SK-N-SH treated with all-trans-retinoic acid at 6 μM for 48 hours (cell line): ENCODE measurements at regions not wholly inside any gene's neighbourhood (a gene's known extent, or its start where the extent isn't known, plus 50 kb on each side); places are given as distances from the start of the nearest gene placed in this dataset.

Experiments used
- ATAC-seq: fragments of 200-7000 bp; cut with Tn5 transposase; 3 replicates; pipeline ENCODE4 v1.9.1; 2020; ENCODE audit warnings: mild to moderate bottlenecking, moderate library complexity
- ARNTL ChIP-seq: fragments of 450-650 bp; formaldehyde crosslinking; IDR thresholded peaks from 2 replicates; pipeline ENCODE4 v1.5.0; 2020; ENCODE audit warnings: low read depth, mild to moderate bottlenecking, moderate library complexity, borderline replicate concordance
- BACH2 ChIP-seq: fragments of 250-450 bp; sonication (Bioruptor Pico); IDR thresholded peaks from 2 replicates; pipeline ENCODE4 v1.9.0; 2021; ENCODE audit warnings: mild to moderate bottlenecking, borderline replicate concordance
- CREB5 ChIP-seq: fragments of 250-450 bp; sonication (Bioruptor Pico); IDR thresholded peaks from 2 replicates; pipeline ENCODE4 v1.5.1; 2020; ENCODE audit warnings: low read depth, mild to moderate bottlenecking, moderate library complexity
- CSDC2 ChIP-seq: fragments of 250-450 bp; sonication (Bioruptor Pico); IDR thresholded peaks from 2 replicates; pipeline ENCODE4 v1.5.0; 2020; ENCODE audit warnings: mild to moderate bottlenecking, moderate library complexity
- CSRNP3 ChIP-seq: fragments of 250-450 bp; sonication (Bioruptor Pico); IDR thresholded peaks from 2 replicates; pipeline ENCODE4 v1.5.1; 2021; ENCODE audit warnings: mild to moderate bottlenecking, moderate library complexity
- ESRRG ChIP-seq: fragments of 250-450 bp; sonication (Bioruptor Pico); IDR thresholded peaks from 2 replicates; pipeline ENCODE4 v1.6.1; 2021; ENCODE audit warnings: mild to moderate bottlenecking
- ISL1 ChIP-seq: fragments of 250-450 bp; sonication (Bioruptor Pico); IDR thresholded peaks from 2 replicates; pipeline ENCODE4 v2.1.2; 2022; ENCODE audit warnings: mild to moderate bottlenecking, moderate library complexity
- OSR1 ChIP-seq: fragments of 250-450 bp; sonication (Bioruptor Pico); IDR thresholded peaks from 2 replicates; pipeline ENCODE4 v1.8.0; 2022; ENCODE audit warnings: moderate library complexity, mild to moderate bottlenecking, inconsistent platforms
- PATZ1 ChIP-seq: fragments of 250-450 bp; sonication (Bioruptor Pico); IDR thresholded peaks from 2 replicates; pipeline ENCODE4 v1.8.0; 2020; ENCODE audit warnings: mild to moderate bottlenecking, moderate library complexity, borderline replicate concordance
- POU6F1 ChIP-seq: fragments of 250-450 bp; sonication (Bioruptor Pico); IDR thresholded peaks from 2 replicates; pipeline ENCODE4 v1.8.0; 2021; ENCODE audit warnings: low read depth, mild to moderate bottlenecking, moderate library complexity, borderline replicate concordance
- PPARA ChIP-seq: fragments of 250-450 bp; sonication (Bioruptor Pico); IDR thresholded peaks from 2 replicates; pipeline ENCODE4 v1.5.0; 2020; ENCODE audit warnings: mild to moderate bottlenecking, borderline replicate concordance
- RARB ChIP-seq: fragments of 250-450 bp; sonication (Bioruptor Pico); IDR thresholded peaks from 2 replicates; pipeline ENCODE4 v1.8.0; 2021; ENCODE audit warnings: mild to moderate bottlenecking, moderate library complexity
- SNAI2 ChIP-seq: fragments of 250-450 bp; sonication (Bioruptor Pico); IDR thresholded peaks from 2 replicates; pipeline ENCODE4 v1.5.0; 2020; ENCODE audit warnings: mild to moderate bottlenecking, moderate library complexity
- TCF4 ChIP-seq: fragments of 250-450 bp; sonication (Bioruptor Pico); IDR thresholded peaks from 2 replicates; pipeline ENCODE4 v1.8.0; 2021; ENCODE audit warnings: mild to moderate bottlenecking, moderate library complexity, borderline replicate concordance
- TOX ChIP-seq: fragments of 250-450 bp; sonication (Bioruptor Pico); IDR thresholded peaks from 2 replicates; pipeline ENCODE4 v1.8.0; 2021; ENCODE audit warnings: mild to moderate bottlenecking, moderate library complexity, borderline replicate concordance
- ZC3H10 ChIP-seq: fragments of 250-450 bp; sonication (Bioruptor Pico); IDR thresholded peaks from 2 replicates; pipeline ENCODE4 v1.5.1; 2021; ENCODE audit warnings: mild to moderate bottlenecking, moderate library complexity
- ZFP3 ChIP-seq: fragments of 250-450 bp; sonication (Bioruptor Pico); IDR thresholded peaks from 2 replicates; pipeline ENCODE4 v1.5.0; 2020; ENCODE audit warnings: mild to moderate bottlenecking, moderate library complexity
- ZFP30 ChIP-seq: fragments of 450-650 bp; formaldehyde crosslinking; IDR thresholded peaks from 2 replicates; pipeline ENCODE4 v1.5.0; 2022; ENCODE audit warnings: mild to moderate bottlenecking, moderate library complexity
- ZNF565 ChIP-seq: fragments of 450-650 bp; formaldehyde crosslinking; conservative IDR thresholded peaks from 2 replicates; pipeline ENCODE4 v1.5.0; 2020; ENCODE audit warnings: low read depth, mild to moderate bottlenecking, moderate library complexity
- ZNF70 ChIP-seq: fragments of 450-650 bp; formaldehyde crosslinking; IDR thresholded peaks from 2 replicates; pipeline ENCODE4 v1.5.0; 2020; ENCODE audit warnings: mild to moderate bottlenecking, moderate library complexity
- ZNF8 ChIP-seq: fragments of 450-650 bp; formaldehyde crosslinking; IDR thresholded peaks from 2 replicates; pipeline ENCODE4 v1.5.0; 2020; ENCODE audit warnings: mild to moderate bottlenecking, moderate library complexity

GRCh38 chr1:208309771-208310170, 65.6 kb upstream of the PLXNA2 start:
- ATAC-seq, result no peak
- TF ChIP-seq OSR1 (CRISPR knock-in tag), result no peak
- TF ChIP-seq SNAI2, result no peak
- TF ChIP-seq CSDC2 (CRISPR knock-in tag), result no peak
- TF ChIP-seq ZNF8 (CRISPR knock-in tag), result no peak
- TF ChIP-seq ZNF565 (CRISPR knock-in tag), result no peak
- TF ChIP-seq PPARA (CRISPR knock-in tag), result no peak
- no peak for TF ChIP-seq ESRRG (CRISPR knock-in tag)
- no peak for TF ChIP-seq ZFP3 (CRISPR knock-in tag)
- no peak for TF ChIP-seq ZC3H10 (CRISPR knock-in tag)
- no peak for TF ChIP-seq PATZ1 (CRISPR knock-in tag)
- no peak for TF ChIP-seq CSRNP3 (CRISPR knock-in tag)
- no peak for TF ChIP-seq BACH2 (CRISPR knock-in tag)
- TF ChIP-seq ZNF70 (CRISPR knock-in tag), result no peak
- no peak for TF ChIP-seq TCF4 (CRISPR knock-in tag)
- no peak for TF ChIP-seq ZFP30 (CRISPR knock-in tag)
- TF ChIP-seq TOX (CRISPR knock-in tag), result no peak
- TF ChIP-seq POU6F1 (CRISPR knock-in tag), result no peak
- no peak for TF ChIP-seq RARB (CRISPR knock-in tag)
- no peak for TF ChIP-seq CREB5 (CRISPR knock-in tag)
- TF ChIP-seq ISL1 (CRISPR knock-in tag), result no peak

- no peak for ATAC-seq
- TF ChIP-seq ZNF70 (CRISPR knock-in tag) (no peak), OSR1 (CRISPR knock-in tag) (no peak), PPARA (CRISPR knock-in tag) (no peak), SNAI2 (no peak), TCF4 (CRISPR knock-in tag) (no peak)
Observed at GRCh38 chr1:208312706-208313105, 68.5 kb upstream of the PLXNA2 start.

GRCh38 chr1:208314431-208314830, 70.2 kb upstream of the PLXNA2 start:
- no peak for ATAC-seq
- no peak for TF ChIP-seq ZFP30 (CRISPR knock-in tag)
- TF ChIP-seq ZNF565 (CRISPR knock-in tag), result no peak
- no peak for TF ChIP-seq BACH2 (CRISPR knock-in tag)
- TF ChIP-seq PPARA (CRISPR knock-in tag), result no peak
- no peak for TF ChIP-seq SNAI2
- no peak for TF ChIP-seq OSR1 (CRISPR knock-in tag)
- no peak for TF ChIP-seq ZC3H10 (CRISPR knock-in tag)
- no peak for TF ChIP-seq ZNF8 (CRISPR knock-in tag)
- no peak for TF ChIP-seq TCF4 (CRISPR knock-in tag)

- ATAC-seq, result no peak
Observed at GRCh38 chr1:208318150-208318734, 74.1 kb upstream of the PLXNA2 start.

More at GRCh38 chr1:208318150-208318734, 74.1 kb upstream of the PLXNA2 start:
- TF ChIP-seq ESRRG (CRISPR knock-in tag) (no peak), TOX (CRISPR knock-in tag) (no peak), CSRNP3 (CRISPR knock-in tag) (no peak), ARNTL (CRISPR knock-in tag) (no peak), PATZ1 (CRISPR knock-in tag) (no peak), ZFP30 (CRISPR knock-in tag) (no peak)
